ENCODE measurements at regions not wholly inside any gene's neighbourhood (a gene's known extent, or its start where the extent isn't known, plus 50 kb on each side); places are given as distances from the start of the nearest gene placed in this dataset.

- TF ChIP-seq POLR2AphosphoS5 (IDR thresholded peaks at IDR 0.05; ENCODE audit: borderline replicate concordance, low read depth, low read length) (no peak), EZH2 (IDR thresholded peaks at IDR 0.05) (no peak), FOXP2 (optimal IDR thresholded peaks at IDR 0.05; ENCODE audit: control extremely low read depth, extremely low read length, insufficient read depth) (no peak)
Measured at GRCh38 chr5:17147170-17147569, 70.3 kb upstream of the BASP1 start.
